Keratinocyte (primary cell): ENCODE measurements at regions not wholly inside any gene's neighbourhood (a gene's known extent, or its start where the extent isn't known, plus 50 kb on each side); places are given as distances from the start of the nearest gene placed in this dataset.

Experiments
- EZH2 ChIP-seq: IDR thresholded peaks from one replicate; pipeline ENCODE4 v1.6.1; 2012; ENCODE audit warnings: inconsistent platforms, mild to moderate bottlenecking, low read length, moderate library complexity
- TF ChIP-seq, protein P1 (sequence below), 3 experiments: IDR thresholded peaks in 1 of 3; conservative IDR thresholded peaks in 1 of 3; optimal IDR thresholded peaks in 1 of 3; 2 replicates in 2 of 3; 3 replicates in 1 of 3; pipeline versions ENCODE3 to v1.5.1; 2011; ENCODE audit warnings: low read length in 3 of 3, mild to moderate bottlenecking in 3 of 3, moderate library complexity in 2 of 3, control low read depth in 1 of 3, inconsistent platforms in 1 of 3; ENCODE audit not compliant: insufficient read depth in 2 of 3; ENCODE audit errors: extremely low read depth in 1 of 3

DNA sequence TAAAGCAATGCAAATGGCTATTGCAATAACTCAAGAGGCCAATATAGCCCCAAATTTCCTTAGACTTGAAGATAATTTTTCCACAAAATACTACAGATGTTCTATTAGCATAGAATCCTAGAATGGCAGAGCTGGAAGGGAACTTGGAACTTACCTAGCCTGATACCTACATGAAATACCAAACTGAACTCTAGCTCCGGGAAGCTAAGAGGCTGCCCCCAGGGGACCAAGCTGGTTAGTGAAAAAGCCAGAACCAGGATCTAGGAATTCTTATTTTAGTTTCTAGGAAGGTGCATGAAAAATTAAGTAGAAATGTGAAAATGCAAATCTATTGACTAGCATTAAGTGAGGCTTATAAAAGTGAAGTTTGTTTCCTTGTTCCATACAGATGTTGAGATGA lies 256.0 kb upstream of the CBLB start:
- TF ChIP-seq, protein P1, sequence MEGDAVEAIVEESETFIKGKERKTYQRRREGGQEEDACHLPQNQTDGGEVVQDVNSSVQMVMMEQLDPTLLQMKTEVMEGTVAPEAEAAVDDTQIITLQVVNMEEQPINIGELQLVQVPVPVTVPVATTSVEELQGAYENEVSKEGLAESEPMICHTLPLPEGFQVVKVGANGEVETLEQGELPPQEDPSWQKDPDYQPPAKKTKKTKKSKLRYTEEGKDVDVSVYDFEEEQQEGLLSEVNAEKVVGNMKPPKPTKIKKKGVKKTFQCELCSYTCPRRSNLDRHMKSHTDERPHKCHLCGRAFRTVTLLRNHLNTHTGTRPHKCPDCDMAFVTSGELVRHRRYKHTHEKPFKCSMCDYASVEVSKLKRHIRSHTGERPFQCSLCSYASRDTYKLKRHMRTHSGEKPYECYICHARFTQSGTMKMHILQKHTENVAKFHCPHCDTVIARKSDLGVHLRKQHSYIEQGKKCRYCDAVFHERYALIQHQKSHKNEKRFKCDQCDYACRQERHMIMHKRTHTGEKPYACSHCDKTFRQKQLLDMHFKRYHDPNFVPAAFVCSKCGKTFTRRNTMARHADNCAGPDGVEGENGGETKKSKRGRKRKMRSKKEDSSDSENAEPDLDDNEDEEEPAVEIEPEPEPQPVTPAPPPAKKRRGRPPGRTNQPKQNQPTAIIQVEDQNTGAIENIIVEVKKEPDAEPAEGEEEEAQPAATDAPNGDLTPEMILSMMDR (optimal IDR thresholded peaks at IDR 0.05 in 1 of 3, IDR thresholded peaks at IDR 0.05 in 1 of 3, conservative IDR thresholded peaks at IDR 0.05 in 1 of 3; ENCODE audit: extremely low read depth in 1 of 3, insufficient read depth in 2 of 3, low read length in 3 of 3) = no peak
- no peak for TF ChIP-seq EZH2
